H1 (cell line): ENCODE measurements at regions not wholly inside any gene's neighbourhood (a gene's known extent, or its start where the extent isn't known, plus 50 kb on each side); places are given as distances from the start of the nearest gene placed in this dataset.

Experiments used
- CTCF ChIA-PET: fragments of 300-600 bp; sonication (Branson Sonifier 250); formaldehyde crosslinking; loops from one replicate; lab custom pipeline; 2021; ENCODE audit not compliant: partially characterized antibody; lab: Charles Lee
- POLR2A ChIA-PET: fragments of 300-600 bp; sonication (Branson Sonifier 250); formaldehyde crosslinking; loops from one replicate; lab custom pipeline; 2021; ENCODE audit warnings: inconsistent platforms; ENCODE audit not compliant: partially characterized antibody; lab: Charles Lee
- DNase-seq, 2 experiments: peaks; one replicate each; pipeline versions ENCODE4 v3.0.0 to v3.0.0-alpha.2; 2010 to 2022; ENCODE audit warnings: low spot score in 2 of 2, low read depth in 1 of 2, mixed read lengths in 1 of 2
- FAIRE-seq: peaks from 2 replicates; lab custom pipeline; 2011; peaks lifted over from hg19 to GRCh38; lab: Jason Lieb, UNC
- H2AFZ ChIP-seq: 2 replicates; pipeline ENCODE4 v1.8.1; 2012; ENCODE audit warnings: low read length, inconsistent platforms
- H2AK5ac ChIP-seq: 2 replicates; pipeline ENCODE4 v1.6.1; 2013; ENCODE audit warnings: low read depth, low read length
- H2BK120ac ChIP-seq: replicated peaks from 2 replicates; pipeline ENCODE3; 2013; ENCODE audit warnings: low read depth, low read length, inconsistent platforms
- H2BK12ac ChIP-seq: 2 replicates; pipeline ENCODE4 v1.6.1; 2013; ENCODE audit warnings: low read depth, low read length
- H2BK15ac ChIP-seq: 2 replicates; pipeline ENCODE4 v1.6.1; 2013; ENCODE audit warnings: low read length
- H2BK20ac ChIP-seq: 2 replicates; pipeline ENCODE4 v1.6.1; 2013; ENCODE audit warnings: low read length
- H2BK5ac ChIP-seq: 2 replicates; pipeline ENCODE4 v1.6.1; 2013; ENCODE audit warnings: low read depth, low read length
- H3K14ac ChIP-seq: 2 replicates; pipeline ENCODE4 v1.6.1; 2013; ENCODE audit warnings: inconsistent platforms; ENCODE audit not compliant: insufficient read length
- H3K18ac ChIP-seq: 2 replicates; pipeline ENCODE4 v1.6.1; 2013; ENCODE audit warnings: low read length; ENCODE audit errors: extremely low read depth
- H3K23ac ChIP-seq: 2 replicates; pipeline ENCODE4 v1.6.1; 2013; ENCODE audit warnings: inconsistent platforms; ENCODE audit not compliant: insufficient read length
- H3K23me2 ChIP-seq: 2 replicates; pipeline ENCODE4 v1.6.1; 2013; ENCODE audit warnings: low read depth, low read length
- H3K27ac ChIP-seq: 2 replicates; pipeline ENCODE4 v1.6.1; 2011; ENCODE audit warnings: low read depth, low read length, inconsistent platforms
- H3K27me3 ChIP-seq, 4 experiments: replicated peaks in 1 of 4; 1 replicate in 1 of 4; 2 replicates in 3 of 4; pipeline versions ENCODE4 v1.6.1 to v1.8.1; 2011 to 2013; ENCODE audit warnings: low read length in 3 of 4, mild to moderate bottlenecking in 3 of 4, inconsistent platforms in 2 of 4, mixed read lengths in 2 of 4, moderate library complexity in 1 of 4; ENCODE audit not compliant: control insufficient read depth in 3 of 4, insufficient read depth in 3 of 4; ENCODE audit errors: extremely low read depth in 1 of 4
- H3K36me3 ChIP-seq, 4 experiments: 2 replicates each; pipeline versions ENCODE4 v1.6.1 to v1.8.1; 2011 to 2013; ENCODE audit warnings: mild to moderate bottlenecking in 4 of 4, low read length in 3 of 4, moderate library complexity in 2 of 4, control low read depth in 1 of 4, inconsistent platforms in 1 of 4; ENCODE audit not compliant: insufficient read depth in 4 of 4, control insufficient read depth in 2 of 4
- H3K4ac ChIP-seq: replicated peaks from 2 replicates; pipeline ENCODE3; 2013; ENCODE audit warnings: low read length, low read depth, mixed read lengths, inconsistent platforms; ENCODE audit not compliant: insufficient read length
- H3K4me1 ChIP-seq, 4 experiments: replicated peaks in 1 of 4; 1 replicate in 1 of 4; 2 replicates in 3 of 4; pipeline versions ENCODE4 v1.6.1 to v1.8.1; 2011 to 2013; ENCODE audit warnings: low read length in 3 of 4, inconsistent platforms in 2 of 4, mixed read lengths in 1 of 4; ENCODE audit not compliant: insufficient read depth in 4 of 4, control insufficient read depth in 3 of 4
- H3K4me2 ChIP-seq, 2 experiments: 2 replicates each; pipeline versions ENCODE4 v1.6.1 to v1.8.1; 2011 to 2013; ENCODE audit warnings: low read depth in 2 of 2, low read length in 2 of 2, control low read depth in 1 of 2, inconsistent platforms in 1 of 2, mild to moderate bottlenecking in 1 of 2; ENCODE audit not compliant: insufficient read depth in 1 of 2
- H3K4me3 ChIP-seq, 4 experiments: fragments of 200-600, 300-600 bp in 1 of 4; sonication (generic), shearing (Covaris generic), sonication (Bioruptor Twin) in 1 of 4; 2 replicates each; pipeline versions ENCODE4 v1.5.1 to v1.8.1; 2011 to 2016; ENCODE audit warnings: low read length in 4 of 4, low read depth in 3 of 4, control low read depth in 2 of 4, inconsistent platforms in 2 of 4, mild to moderate bottlenecking in 2 of 4, mixed read lengths in 1 of 4, moderate library complexity in 1 of 4; ENCODE audit not compliant: insufficient read depth in 2 of 4; ENCODE audit errors: extremely low read depth in 1 of 4
- H3K56ac ChIP-seq: replicated peaks from 2 replicates; pipeline ENCODE3; 2013; ENCODE audit warnings: low read depth, mild to moderate bottlenecking, mixed read lengths, low read length, inconsistent platforms; ENCODE audit not compliant: insufficient read length
- H3K79me1 ChIP-seq: 2 replicates; pipeline ENCODE4 v1.6.1; 2013; ENCODE audit warnings: low read depth, low read length, control low read depth
- H3K79me2 ChIP-seq, 2 experiments: 2 replicates each; pipeline versions ENCODE4 v1.6.1 to v1.8.1; 2012 to 2013; ENCODE audit warnings: low read length in 2 of 2, mild to moderate bottlenecking in 2 of 2, inconsistent platforms in 1 of 2; ENCODE audit not compliant: insufficient read depth in 2 of 2, control insufficient read depth in 1 of 2
- H3K9ac ChIP-seq, 4 experiments: replicated peaks in 1 of 4; 1 replicate in 1 of 4; 2 replicates in 3 of 4; pipeline versions ENCODE4 v1.6.1 to v1.8.1; 2011 to 2013; ENCODE audit warnings: low read depth in 3 of 4, low read length in 3 of 4, control low read depth in 2 of 4, mild to moderate bottlenecking in 2 of 4, moderate library complexity in 2 of 4, inconsistent platforms in 1 of 4; ENCODE audit errors: extremely low read depth in 1 of 4
- H3K9me3 ChIP-seq, 2 experiments: 2 replicates each; pipeline versions ENCODE4 v1.6.1 to v1.8.1; 2012 to 2013; ENCODE audit warnings: mild to moderate bottlenecking in 2 of 2, moderate library complexity in 2 of 2, control low read depth in 1 of 2, inconsistent platforms in 1 of 2, low read depth in 1 of 2, low read length in 1 of 2, mixed read lengths in 1 of 2; ENCODE audit not compliant: insufficient read depth in 2 of 2
- H4K20me1 ChIP-seq, 2 experiments: replicated peaks in 1 of 2; 2 replicates each; pipeline versions ENCODE3 to v1.8.1; 2011 to 2013; ENCODE audit warnings: inconsistent platforms in 2 of 2, low read length in 2 of 2, mild to moderate bottlenecking in 1 of 2; ENCODE audit not compliant: insufficient read depth in 2 of 2, control insufficient read depth in 1 of 2
- H4K5ac ChIP-seq: 2 replicates; pipeline ENCODE4 v1.6.1; 2013; ENCODE audit warnings: low read length, low read depth, mixed read lengths, inconsistent platforms; ENCODE audit not compliant: insufficient read length
- H4K8ac ChIP-seq: 2 replicates; pipeline ENCODE4 v1.8.0; 2013; ENCODE audit warnings: mild to moderate bottlenecking, moderate library complexity, low read length, inconsistent platforms; ENCODE audit not compliant: insufficient read depth; ENCODE audit errors: extremely low read depth
- H4K91ac ChIP-seq: replicated peaks from 2 replicates; pipeline ENCODE3; 2013; ENCODE audit warnings: low read length, mixed read lengths, inconsistent platforms; ENCODE audit not compliant: insufficient read length
- ATF3 ChIP-seq: IDR thresholded peaks from 2 replicates; pipeline ENCODE4 v1.6.1; 2011; ENCODE audit warnings: low read depth, mild to moderate bottlenecking, low read length; ENCODE audit not compliant: insufficient read depth
- CHD2 ChIP-seq: IDR thresholded peaks from 2 replicates; pipeline ENCODE4 v1.6.1; 2012; ENCODE audit warnings: low read length, improper control_type of control experiment
- CREB1 ChIP-seq: IDR thresholded peaks from 2 replicates; pipeline ENCODE4 v1.6.1; 2012; ENCODE audit warnings: inconsistent platforms
- GTF2F1 ChIP-seq: IDR thresholded peaks from 2 replicates; pipeline ENCODE4 v1.6.1; 2012; ENCODE audit warnings: low read depth, low read length, improper control_type of control experiment, borderline replicate concordance
- KDM5A ChIP-seq: fragments of 200-600 bp; IDR thresholded peaks from 2 replicates; pipeline ENCODE4 v1.7.1; 2012; ENCODE audit warnings: mild to moderate bottlenecking, low read length, inconsistent platforms, mixed read lengths
- NANOG ChIP-seq: IDR thresholded peaks from 2 replicates; pipeline ENCODE4 v1.6.1; 2011; ENCODE audit warnings: low read length, low read depth, mild to moderate bottlenecking, inconsistent platforms; ENCODE audit not compliant: insufficient read depth, poor library complexity, severe bottlenecking
- POLR2A ChIP-seq, 2 experiments: IDR thresholded peaks; 1 replicate in 1 of 2; 2 replicates in 1 of 2; pipeline ENCODE4 v1.6.1; 2011; ENCODE audit warnings: low read depth in 2 of 2, low read length in 2 of 2, mild to moderate bottlenecking in 2 of 2; ENCODE audit errors: control extremely low read depth in 1 of 2
- RAD21 ChIP-seq, 2 experiments: IDR thresholded peaks in 1 of 2; conservative IDR thresholded peaks in 1 of 2; 2 replicates each; pipeline ENCODE4 v1.6.1; 2011; ENCODE audit warnings: low read depth in 2 of 2, low read length in 2 of 2, improper control_type of control experiment in 1 of 2, inconsistent platforms in 1 of 2, mild to moderate bottlenecking in 1 of 2, moderate library complexity in 1 of 2
- RBBP5 ChIP-seq: IDR thresholded peaks from 2 replicates; pipeline ENCODE4 v1.7.1; 2012; ENCODE audit warnings: low read depth, mild to moderate bottlenecking, inconsistent platforms, low read length, moderate library complexity, borderline replicate concordance
- RXRA ChIP-seq: IDR thresholded peaks from 2 replicates; pipeline ENCODE4 v1.6.1; 2011; ENCODE audit warnings: low read depth, mild to moderate bottlenecking, low read length, moderate library complexity; ENCODE audit not compliant: insufficient read depth
- SIRT6 ChIP-seq: IDR thresholded peaks from one replicate; pipeline ENCODE4 v1.7.1; 2012; ENCODE audit warnings: low read length, inconsistent platforms
- TCF12 ChIP-seq: IDR thresholded peaks from 2 replicates; pipeline ENCODE4 v1.6.1; 2011; ENCODE audit warnings: low read depth, mild to moderate bottlenecking, low read length
- TEAD4 ChIP-seq: IDR thresholded peaks from 2 replicates; pipeline ENCODE4 v1.6.1; 2012; ENCODE audit warnings: low read depth, low read length, inconsistent platforms, mixed read lengths
- ZNF274 ChIP-seq: IDR thresholded peaks from 2 replicates; pipeline ENCODE4 v1.7.0; 2012; ENCODE audit warnings: low read length, borderline replicate concordance; ENCODE audit errors: extremely low read depth
- WGBS, 2 experiments: shearing (Covaris generic) in 1 of 2; methylation state at CpG; one replicate each; pipeline versions ENCODE4 v1.1.6 to v1.1.7; 2013 to 2015; ENCODE audit warnings: low lambda C conversion rate in 2 of 2, mixed read lengths in 2 of 2, inconsistent platforms in 1 of 2, low coverage in 1 of 2, missing lambda C conversion rate in 1 of 2; ENCODE audit not compliant: insufficient replicate concordance in 2 of 2, insufficient coverage in 1 of 2, insufficient read length in 1 of 2; ENCODE audit errors: extremely low coverage in 1 of 2, missing lambda C conversion rate in 1 of 2; 5-methylcytosine and 5-hydroxymethylcytosine counted together
- TF ChIP-seq, protein P1 (sequence below): IDR thresholded peaks from 2 replicates; pipeline ENCODE4 v1.6.1; 2012; ENCODE audit warnings: inconsistent platforms

DNA sequence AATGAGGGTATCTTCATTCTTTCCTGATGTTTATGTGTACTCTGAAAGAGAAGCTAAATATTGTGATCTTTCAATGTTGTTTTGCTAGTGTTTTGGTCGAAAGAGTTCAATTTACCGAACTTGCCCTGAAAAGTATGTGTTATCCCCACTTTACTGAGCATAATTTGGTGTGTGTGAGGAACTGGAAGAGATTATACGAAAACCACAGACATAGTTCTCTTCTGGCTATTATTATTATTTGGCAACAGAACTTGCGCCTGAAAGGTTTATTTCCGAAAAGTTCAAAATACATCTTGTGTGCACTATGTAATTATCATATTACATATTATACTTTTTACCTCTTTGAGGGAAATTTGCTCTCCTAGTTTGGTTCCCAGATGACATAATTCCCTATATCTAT lies 232.5 kb upstream of the INTU start:
- ChIA-PET POLR2A (no interaction called here), CTCF (interaction anchor here (0.6 to 5.5 kb wide), 24 partner anchors 8 to 1293 kb away, joined by 3 to 33 read pairs (median 4); no protein-coding TSS in a partner anchor)
- Histone ChIP-seq H4K5ac (no peak overlapping the region), H2BK15ac (no peak overlapping the region), H3K36me3 (no peaks in the 10 kb centered on the region), H3K14ac (no peak overlapping the region), H3K4me2 (no peak overlapping the region), H2AK5ac (no peak overlapping the region), H3K23ac (no peak overlapping the region), H3K27me3 (no peaks in the 10 kb centered on the region), H2BK120ac (no peak overlapping the region), H3K56ac (no peak overlapping the region), H3K4ac (no peak overlapping the region), H3K9me3 (no peaks in the 10 kb centered on the region), H4K91ac (no peak overlapping the region), H3K18ac (no peak overlapping the region), H3K79me2 (no peaks in the 10 kb centered on the region), H3K79me1 (no peaks in the 10 kb centered on the region), H2BK12ac (no peak overlapping the region), H2BK5ac (no peak overlapping the region), H4K8ac (no peak overlapping the region), H3K4me1 (no peaks in the 10 kb centered on the region), H2AFZ (no peak overlapping the region), H3K27ac (no peak overlapping the region), H3K9ac (no peak overlapping the region), H2BK20ac (no peak overlapping the region), H3K4me3 (no peak overlapping the region), H3K23me2 (no peaks in the 10 kb centered on the region; the same call in 1 of the 2 replicates), H4K20me1 (no peaks in the 10 kb centered on the region)
- FAIRE-seq = no peak
- DNase-seq = no peak
- WGBS, 2 experiments = 93% methylated on average over 5 of the region's 5 CpGs; no CpG with 5 or more reads in 1 of the 2 experiments
- TF ChIP-seq RAD21 (IDR thresholded peaks at IDR 0.05 in 1 of 2, conservative IDR thresholded peaks at IDR 0.05 in 1 of 2; ENCODE audit: low read depth in 2 of 2, low read length in 2 of 2) = no peak
- no peak for TF ChIP-seq SIRT6
- TF ChIP-seq, protein P1, sequence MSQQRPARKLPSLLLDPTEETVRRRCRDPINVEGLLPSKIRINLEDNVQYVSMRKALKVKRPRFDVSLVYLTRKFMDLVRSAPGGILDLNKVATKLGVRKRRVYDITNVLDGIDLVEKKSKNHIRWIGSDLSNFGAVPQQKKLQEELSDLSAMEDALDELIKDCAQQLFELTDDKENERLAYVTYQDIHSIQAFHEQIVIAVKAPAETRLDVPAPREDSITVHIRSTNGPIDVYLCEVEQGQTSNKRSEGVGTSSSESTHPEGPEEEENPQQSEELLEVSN = no peak
- TF ChIP-seq ZNF274 = no peak
- TF ChIP-seq ATF3 = no peak
- no peak for TF ChIP-seq GTF2F1
- no peak for TF ChIP-seq TCF12
- TF ChIP-seq KDM5A = no peak
- no peak for TF ChIP-seq NANOG
- TF ChIP-seq CHD2 = no peak
- TF ChIP-seq POLR2A (IDR thresholded peaks at IDR 0.05; ENCODE audit: control extremely low read depth in 1 of 2, low read depth in 2 of 2, low read length in 2 of 2) = no peak
- no peak for TF ChIP-seq CREB1
- no peak for TF ChIP-seq RBBP5
- TF ChIP-seq TEAD4 = no peak
- no peak for TF ChIP-seq RXRA
